ENCODE measurements at regions not wholly inside any gene's neighbourhood (a gene's known extent, or its start where the extent isn't known, plus 50 kb on each side); places are given as distances from the start of the nearest gene placed in this dataset.

GRCh38 chr3:188077160-188077799 lies 76.7 kb upstream of the LPP start:
- peaks cover 0 to 9% of the 10 kb centered on the region in 2 donors for H3K9me3 ChIP-seq
- no peak for TF ChIP-seq CTCF (IDR thresholded peaks at IDR 0.05)
- peaks cover 0 to 21% of the 10 kb centered on the region in 2 donors for H3K4me1 ChIP-seq
- H3K4me3 ChIP-seq: no peak overlapping the region
- DNase-seq (ENCODE audit: low spot score): no peak
- H3K36me3 ChIP-seq: no peaks in the 10 kb centered on the region
- H3K27ac ChIP-seq: peak overlapping the region in 1 of 2 donors; percentile 49
- H3K27me3 ChIP-seq: no peaks in the 10 kb centered on the region

DNA sequence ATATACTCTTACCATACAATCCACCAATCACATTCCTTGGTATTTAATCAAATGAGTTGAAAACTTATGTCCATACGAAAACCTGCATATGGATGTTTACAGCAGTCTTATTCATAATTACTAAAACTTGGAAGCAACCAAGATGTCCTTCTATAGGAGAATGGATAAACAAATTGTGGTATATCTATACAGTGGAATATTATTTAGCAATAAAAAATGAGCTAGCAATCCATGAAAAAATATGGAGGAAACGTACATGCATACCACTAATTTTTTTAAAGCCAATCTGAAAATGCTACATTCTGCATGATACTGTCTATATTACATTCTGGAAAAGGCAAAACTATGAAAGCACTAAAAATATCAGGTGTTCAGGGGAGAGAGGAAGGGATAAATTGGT lies 73.9 kb upstream of the LPP start:
- no peak overlapping the region for H3K27ac ChIP-seq
- no peak overlapping the region for H3K4me3 ChIP-seq
- peaks cover 0 to 17% of the 10 kb centered on the region in 2 donors for H3K4me1 ChIP-seq
- no peaks in the 10 kb centered on the region for H3K36me3 ChIP-seq
- no peak for TF ChIP-seq CTCF (IDR thresholded peaks at IDR 0.05)
- H3K27me3 ChIP-seq: no peaks in the 10 kb centered on the region
- DNase-seq (ENCODE audit: low spot score): no peak
- H3K9me3 ChIP-seq: peaks cover 0 to 9% of the 10 kb centered on the region in 2 donors

DNA sequence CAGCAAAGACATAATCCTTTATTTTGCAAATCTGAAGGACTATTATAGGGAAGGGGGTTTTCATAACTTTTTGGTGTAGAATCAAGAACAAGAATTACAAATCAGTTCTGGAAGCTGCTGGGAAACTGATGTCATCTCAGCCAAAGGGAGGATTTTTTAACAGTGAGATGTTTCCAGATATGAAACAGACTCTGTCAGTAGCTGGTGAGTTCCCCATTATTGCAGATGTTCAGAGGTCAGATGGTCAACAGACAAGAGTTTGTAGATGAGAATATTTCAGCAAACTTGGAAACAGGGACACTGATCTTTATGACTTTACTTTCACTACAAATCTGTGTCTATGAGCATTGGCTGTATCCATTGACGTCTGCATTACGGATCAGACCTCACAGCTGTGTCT lies 71.9 kb upstream of the LPP start:
- H3K4me3 ChIP-seq: no peak overlapping the region
- peaks cover 0 to 9% of the 10 kb centered on the region in 2 donors for H3K9me3 ChIP-seq
- no peak overlapping the region for H3K27ac ChIP-seq
- H3K27me3 ChIP-seq: no peaks in the 10 kb centered on the region
- no peaks in the 10 kb centered on the region for H3K4me1 ChIP-seq
- no peak for TF ChIP-seq CTCF (IDR thresholded peaks at IDR 0.05)
- no peak for DNase-seq (ENCODE audit: low spot score)
- H3K36me3 ChIP-seq: no peaks in the 10 kb centered on the region

DNA sequence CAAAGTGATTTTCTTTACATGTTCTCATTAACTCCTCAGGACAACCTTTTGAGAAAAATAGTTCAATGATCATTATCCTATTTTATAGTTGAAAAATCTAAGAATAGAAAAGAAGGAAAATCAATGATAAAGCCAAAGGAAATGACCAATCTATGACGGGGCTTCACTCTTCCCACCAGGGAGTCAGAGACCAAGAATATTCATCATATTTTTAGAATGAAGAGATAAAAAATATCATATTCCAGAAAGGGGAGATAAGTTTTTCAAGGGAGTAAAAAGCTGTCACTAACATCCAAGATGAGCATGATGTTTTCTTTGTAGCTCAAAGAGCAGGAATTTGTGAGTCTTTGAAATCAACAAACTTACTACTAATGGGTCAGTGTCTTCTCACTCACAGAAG lies 71.5 kb upstream of the LPP start:
- no peaks in the 10 kb centered on the region for H3K27me3 ChIP-seq

GRCh38 chr3:188083011-188083410 lies 70.9 kb upstream of the LPP start:
- Histone ChIP-seq H3K4me1 (no peaks in the 10 kb centered on the region), H3K9me3 (peaks cover 0 to 9% of the 10 kb centered on the region in 2 donors), H3K36me3 (no peaks in the 10 kb centered on the region), H3K4me3 (no peak overlapping the region), H3K27ac (no peak overlapping the region), H3K27me3 (no peaks in the 10 kb centered on the region)
- TF ChIP-seq CTCF (IDR thresholded peaks at IDR 0.05): no peak
- DNase-seq (ENCODE audit: low spot score): no peak

More for the DNA sequence above, 71.5 kb upstream of the LPP start:
- H3K4me3 ChIP-seq: no peak overlapping the region
- DNase-seq (ENCODE audit: low spot score): no peak
- no peaks in the 10 kb centered on the region for H3K36me3 ChIP-seq
- H3K4me1 ChIP-seq: no peaks in the 10 kb centered on the region
- H3K27ac ChIP-seq: no peak overlapping the region
- TF ChIP-seq CTCF (IDR thresholded peaks at IDR 0.05): no peak
- H3K9me3 ChIP-seq: peaks cover 0 to 9% of the 10 kb centered on the region in 2 donors
